Fibroblast of the aortic adventitia (primary cell): ENCODE measurements at regions not wholly inside any gene's neighbourhood (a gene's known extent, or its start where the extent isn't known, plus 50 kb on each side); places are given as distances from the start of the nearest gene placed in this dataset.

Experiments used
- DNase-seq: peaks from one replicate; pipeline ENCODE4 v3.0.0-alpha.2; 2010; ENCODE audit warnings: low read depth
- H3K4me3 ChIP-seq: 2 replicates; pipeline ENCODE4 v1.5.1; 2011; ENCODE audit warnings: low read depth, mild to moderate bottlenecking, control low read depth, low read length, moderate library complexity
- TF ChIP-seq, protein P1 (sequence below): IDR thresholded peaks from 2 replicates; pipeline ENCODE4 v1.5.1; 2011; ENCODE audit warnings: mild to moderate bottlenecking, low read length, control low read depth, inconsistent platforms; ENCODE audit not compliant: insufficient read depth

GRCh38 chr4:153141238-153141637 lies 63.0 kb upstream of the TRIM2 start:
- TF ChIP-seq, protein P1, sequence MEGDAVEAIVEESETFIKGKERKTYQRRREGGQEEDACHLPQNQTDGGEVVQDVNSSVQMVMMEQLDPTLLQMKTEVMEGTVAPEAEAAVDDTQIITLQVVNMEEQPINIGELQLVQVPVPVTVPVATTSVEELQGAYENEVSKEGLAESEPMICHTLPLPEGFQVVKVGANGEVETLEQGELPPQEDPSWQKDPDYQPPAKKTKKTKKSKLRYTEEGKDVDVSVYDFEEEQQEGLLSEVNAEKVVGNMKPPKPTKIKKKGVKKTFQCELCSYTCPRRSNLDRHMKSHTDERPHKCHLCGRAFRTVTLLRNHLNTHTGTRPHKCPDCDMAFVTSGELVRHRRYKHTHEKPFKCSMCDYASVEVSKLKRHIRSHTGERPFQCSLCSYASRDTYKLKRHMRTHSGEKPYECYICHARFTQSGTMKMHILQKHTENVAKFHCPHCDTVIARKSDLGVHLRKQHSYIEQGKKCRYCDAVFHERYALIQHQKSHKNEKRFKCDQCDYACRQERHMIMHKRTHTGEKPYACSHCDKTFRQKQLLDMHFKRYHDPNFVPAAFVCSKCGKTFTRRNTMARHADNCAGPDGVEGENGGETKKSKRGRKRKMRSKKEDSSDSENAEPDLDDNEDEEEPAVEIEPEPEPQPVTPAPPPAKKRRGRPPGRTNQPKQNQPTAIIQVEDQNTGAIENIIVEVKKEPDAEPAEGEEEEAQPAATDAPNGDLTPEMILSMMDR, result no peak
- no peak for DNase-seq
- no peak overlapping the region for H3K4me3 ChIP-seq

GRCh38 chr4:153142700-153143438 lies 61.4 kb upstream of the TRIM2 start:
- H3K4me3 ChIP-seq, result peak overlapping the region; percentile 6
- TF ChIP-seq, protein P1, result peak; percentile 88
- DNase-seq, result peak; percentile 85

GRCh38 chr4:153143527-153144348 lies 60.5 kb upstream of the TRIM2 start:
- no peak overlapping the region for H3K4me3 ChIP-seq
- TF ChIP-seq, protein P1, result no peak
- peak; percentile 75 for DNase-seq

DNA sequence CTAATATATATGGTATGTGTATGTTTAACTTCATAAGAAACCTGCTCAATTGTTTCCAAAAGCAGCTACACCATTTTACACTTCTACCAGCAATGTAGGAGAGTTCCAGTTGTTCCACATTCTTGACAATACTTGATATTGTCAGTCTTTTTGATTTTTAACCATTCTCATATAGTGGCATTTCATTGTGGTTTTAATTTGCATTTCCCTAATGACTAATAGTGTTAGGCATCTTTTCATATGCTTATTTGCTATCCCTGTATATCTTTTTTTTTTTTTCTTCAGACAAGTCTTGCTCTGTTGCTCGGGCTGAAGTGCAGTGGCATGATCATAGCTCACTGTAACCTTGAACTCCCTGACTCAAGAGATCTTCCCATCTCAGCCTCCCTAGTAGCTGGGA lies 58.2 kb upstream of the TRIM2 start:
- TF ChIP-seq, protein P1, result no peak
- DNase-seq, result no peak
- H3K4me3 ChIP-seq, result no peak overlapping the region

DNA sequence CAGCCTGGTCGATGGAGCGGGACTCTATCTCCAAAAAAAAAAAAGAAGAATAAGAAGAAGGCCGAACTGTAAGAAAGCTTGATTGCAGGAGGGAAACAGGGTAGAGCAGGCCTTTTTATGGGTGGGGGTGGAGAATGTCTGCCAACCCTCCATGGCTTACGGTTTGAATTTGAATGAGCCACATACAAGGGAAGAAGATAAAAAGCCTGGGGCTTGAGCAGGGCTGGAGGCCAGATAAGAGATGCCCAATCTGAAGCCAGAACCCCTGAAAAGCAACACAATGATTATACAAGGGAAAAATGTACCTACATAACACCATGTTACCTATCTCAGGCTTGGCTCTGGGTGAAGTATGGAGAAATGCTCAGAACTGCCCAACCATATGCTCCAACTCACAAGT lies 57.3 kb upstream of the TRIM2 start:
- no peak for DNase-seq
- H3K4me3 ChIP-seq, result no peak overlapping the region
- TF ChIP-seq, protein P1, result no peak

DNA sequence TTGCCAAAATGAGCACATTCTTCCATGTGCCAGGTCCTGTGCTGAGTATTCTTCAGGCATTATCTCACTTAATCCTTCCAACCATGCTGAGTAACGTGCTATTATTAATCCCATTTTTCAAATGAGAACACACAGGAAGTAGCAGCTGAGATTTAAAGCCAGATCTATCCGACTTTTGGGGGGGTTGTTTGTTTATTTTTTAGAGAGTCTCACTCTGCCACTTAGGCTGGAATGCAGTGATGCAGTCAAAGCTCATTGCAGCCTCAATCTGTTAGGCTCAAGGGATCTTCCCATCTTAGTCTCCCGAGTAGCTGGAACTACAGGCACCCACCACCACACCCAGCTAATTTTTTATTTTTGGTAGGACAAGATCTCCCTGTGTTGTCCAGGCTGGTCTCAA lies 55.5 kb upstream of the TRIM2 start:
- no peak overlapping the region for H3K4me3 ChIP-seq
- DNase-seq, result no peak
- TF ChIP-seq, protein P1, result no peak
